Panc1 (cell line): ENCODE measurements at regions not wholly inside any gene's neighbourhood (a gene's known extent, or its start where the extent isn't known, plus 50 kb on each side); places are given as distances from the start of the nearest gene placed in this dataset.

Experiments
- CTCF ChIP-seq: fragments of 450-650 bp; IDR thresholded peaks from 2 replicates; pipeline ENCODE4 v1.5.1; 2017; ENCODE audit warnings: mild to moderate bottlenecking
- TCF7L2 ChIP-seq: IDR thresholded peaks from 2 replicates; pipeline ENCODE4 v1.6.1; 2011; ENCODE audit warnings: mild to moderate bottlenecking, low read depth, low read length, inconsistent platforms
- TF ChIP-seq, protein P1 (sequence below), 2 experiments: IDR thresholded peaks; 2 replicates each; pipeline ENCODE4 v1.6.1; 2011 to 2012; ENCODE audit warnings: low read depth in 2 of 2, control low read depth in 1 of 2, low read length in 1 of 2, mild to moderate bottlenecking in 1 of 2, moderate library complexity in 1 of 2; ENCODE audit not compliant: insufficient read depth in 1 of 2

- no peak for TF ChIP-seq CTCF
- TF ChIP-seq, protein P1, sequence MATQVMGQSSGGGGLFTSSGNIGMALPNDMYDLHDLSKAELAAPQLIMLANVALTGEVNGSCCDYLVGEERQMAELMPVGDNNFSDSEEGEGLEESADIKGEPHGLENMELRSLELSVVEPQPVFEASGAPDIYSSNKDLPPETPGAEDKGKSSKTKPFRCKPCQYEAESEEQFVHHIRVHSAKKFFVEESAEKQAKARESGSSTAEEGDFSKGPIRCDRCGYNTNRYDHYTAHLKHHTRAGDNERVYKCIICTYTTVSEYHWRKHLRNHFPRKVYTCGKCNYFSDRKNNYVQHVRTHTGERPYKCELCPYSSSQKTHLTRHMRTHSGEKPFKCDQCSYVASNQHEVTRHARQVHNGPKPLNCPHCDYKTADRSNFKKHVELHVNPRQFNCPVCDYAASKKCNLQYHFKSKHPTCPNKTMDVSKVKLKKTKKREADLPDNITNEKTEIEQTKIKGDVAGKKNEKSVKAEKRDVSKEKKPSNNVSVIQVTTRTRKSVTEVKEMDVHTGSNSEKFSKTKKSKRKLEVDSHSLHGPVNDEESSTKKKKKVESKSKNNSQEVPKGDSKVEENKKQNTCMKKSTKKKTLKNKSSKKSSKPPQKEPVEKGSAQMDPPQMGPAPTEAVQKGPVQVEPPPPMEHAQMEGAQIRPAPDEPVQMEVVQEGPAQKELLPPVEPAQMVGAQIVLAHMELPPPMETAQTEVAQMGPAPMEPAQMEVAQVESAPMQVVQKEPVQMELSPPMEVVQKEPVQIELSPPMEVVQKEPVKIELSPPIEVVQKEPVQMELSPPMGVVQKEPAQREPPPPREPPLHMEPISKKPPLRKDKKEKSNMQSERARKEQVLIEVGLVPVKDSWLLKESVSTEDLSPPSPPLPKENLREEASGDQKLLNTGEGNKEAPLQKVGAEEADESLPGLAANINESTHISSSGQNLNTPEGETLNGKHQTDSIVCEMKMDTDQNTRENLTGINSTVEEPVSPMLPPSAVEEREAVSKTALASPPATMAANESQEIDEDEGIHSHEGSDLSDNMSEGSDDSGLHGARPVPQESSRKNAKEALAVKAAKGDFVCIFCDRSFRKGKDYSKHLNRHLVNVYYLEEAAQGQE (IDR thresholded peaks at IDR 0.05; ENCODE audit: insufficient read depth in 1 of 2, low read depth in 2 of 2, low read length in 1 of 2), result no peak
- no peak for TF ChIP-seq TCF7L2
Observed at GRCh38 chr10:85429126-85429525, 937.5 kb downstream of the GRID1 start.
